A673 (cell line): ENCODE measurements at regions not wholly inside any gene's neighbourhood (a gene's known extent, or its start where the extent isn't known, plus 50 kb on each side); places are given as distances from the start of the nearest gene placed in this dataset.

Experiments used
- BruUV-seq: library from RNA; stranded (reverse); fragments of 400-500 nt; replicated peaks from 2 replicates; lab custom pipeline; 2021; lab: Mats Ljungman, UMichigan
- CTCF ChIA-PET: fragments of 300-600 bp; sonication (Branson Sonifier 250); formaldehyde crosslinking; loops from one replicate; lab custom pipeline; 2022; ENCODE audit warnings: antibody characterized with exemption; lab: Charles Lee
- POLR2A ChIA-PET: fragments of 300-600 bp; sonication (Branson Sonifier 250); formaldehyde crosslinking; loops from one replicate; lab custom pipeline; 2022; ENCODE audit warnings: antibody characterized with exemption; ENCODE audit not compliant: low non-redundant PET; lab: Charles Lee
- DNase-seq: peaks from one replicate; pipeline ENCODE4 v3.0.0-alpha.2; 2015; ENCODE audit warnings: low spot score
- H3K27ac ChIP-seq: fragments of 200-600 bp; sonication (generic); 2 replicates; pipeline ENCODE4 v1.5.1; 2016; ENCODE audit warnings: mixed run types, low read depth, mild to moderate bottlenecking, mixed read lengths, antibody characterized with exemption, low read length; ENCODE audit not compliant: poor library complexity, severe bottlenecking
- H3K27me3 ChIP-seq: fragments of 200-600 bp; sonication (generic); replicated peaks from 2 replicates; pipeline ENCODE4 v1.6.1; 2017; ENCODE audit warnings: mixed run types, low read depth, mild to moderate bottlenecking, mixed read lengths, antibody characterized with exemption, low read length; ENCODE audit not compliant: insufficient read depth, poor library complexity
- H3K36me3 ChIP-seq: fragments of 200-600 bp; sonication (generic); 2 replicates; pipeline ENCODE4 v1.6.1; 2016; ENCODE audit warnings: mixed run types, mild to moderate bottlenecking, mixed read lengths, antibody characterized with exemption, low read length; ENCODE audit not compliant: insufficient read depth, poor library complexity, severe bottlenecking
- H3K4me1 ChIP-seq: fragments of 200-600 bp; sonication (generic); 2 replicates; pipeline ENCODE4 v1.6.1; 2017; ENCODE audit warnings: mixed run types, mild to moderate bottlenecking, mixed read lengths, antibody characterized with exemption, low read length; ENCODE audit not compliant: insufficient read depth, poor library complexity, severe bottlenecking
- H3K4me3 ChIP-seq: fragments of 200-600 bp; sonication (generic); 2 replicates; pipeline ENCODE4 v1.5.1; 2016; ENCODE audit warnings: low read depth, mixed run types, mild to moderate bottlenecking, mixed read lengths, low read length; ENCODE audit not compliant: poor library complexity, severe bottlenecking
- H3K9me3 ChIP-seq: fragments of 200-600 bp; sonication (generic); 2 replicates; pipeline ENCODE4 v1.6.1; 2016; ENCODE audit warnings: mixed run types, low read depth, mild to moderate bottlenecking, mixed read lengths, antibody characterized with exemption, low read length; ENCODE audit not compliant: poor library complexity, severe bottlenecking
- CTCF ChIP-seq: fragments of 300-800, 200-600 bp; sonication (generic); conservative IDR thresholded peaks from 2 replicates; pipeline ENCODE4 v1.5.1; 2017; ENCODE audit warnings: low read depth, mild to moderate bottlenecking, antibody characterized with exemption, low read length, moderate library complexity, mixed read lengths
- EZH2 ChIP-seq: fragments of 200-600 bp; sonication (generic); IDR thresholded peaks from 2 replicates; pipeline ENCODE4 v1.6.1; 2017; ENCODE audit warnings: borderline replicate concordance, low read depth, mild to moderate bottlenecking, mixed read lengths, antibody characterized with exemption, low read length; ENCODE audit not compliant: poor library complexity, severe bottlenecking
- intact Hi-C: fragments of 100-400 bp; cut with micrococcal nuclease; formaldehyde crosslinking; loops from one replicate; pipeline ENCODE4 v1.10.0; 2022; ENCODE audit not compliant: unreplicated experiment

GRCh38 chr3:127482216-127483004 is 108.1 kb downstream of the TPRA1 start:
- TF ChIP-seq EZH2 (no peak), CTCF (no peak)
- H3K4me1 ChIP-seq: no peaks in the 10 kb centered on the region
- DNase-seq: no peak
- ChIA-PET POLR2A (no interaction called here), CTCF (no interaction called here)
- no peak overlapping the region for H3K27ac ChIP-seq
- intact Hi-C loops: no loop called here
- H3K4me3 ChIP-seq: no peak overlapping the region
- peaks cover 6% of the 10 kb centered on the region for H3K27me3 ChIP-seq
- no peaks in the 10 kb centered on the region for H3K9me3 ChIP-seq
- no TSS peak for BruUV-seq
- no peaks in the 10 kb centered on the region for H3K36me3 ChIP-seq

- no TSS peak for BruUV-seq
- ChIA-PET POLR2A (no interaction called here), CTCF (no interaction called here)
- DNase-seq: no peak
- no peak overlapping the region for H3K4me3 ChIP-seq
- H3K27ac ChIP-seq: no peak overlapping the region
- intact Hi-C loops: no loop called here
- no peaks in the 10 kb centered on the region for H3K4me1 ChIP-seq
- H3K27me3 ChIP-seq: peaks cover 6% of the 10 kb centered on the region
- no peak for TF ChIP-seq CTCF
- TF ChIP-seq EZH2: no peak
- no peaks in the 10 kb centered on the region for H3K36me3 ChIP-seq
- H3K9me3 ChIP-seq: no peaks in the 10 kb centered on the region
These were observed 110.2 kb downstream of the TPRA1 start for GRCh38 chr3:127480196-127480954.

- TF ChIP-seq CTCF: no peak
- TF ChIP-seq EZH2: no peak
- no TSS peak for BruUV-seq
- H3K27ac ChIP-seq: no peak overlapping the region
- H3K4me1 ChIP-seq: no peaks in the 10 kb centered on the region
- POLR2A ChIA-PET: no interaction called here
- H3K4me3 ChIP-seq: no peak overlapping the region
- intact Hi-C loops: no loop called here
- H3K27me3 ChIP-seq: peaks cover 6% of the 10 kb centered on the region
- CTCF ChIA-PET: no interaction called here
- H3K36me3 ChIP-seq: no peaks in the 10 kb centered on the region
- H3K9me3 ChIP-seq: no peaks in the 10 kb centered on the region
- DNase-seq: no peak
These were observed 111.1 kb downstream of the TPRA1 start for GRCh38 chr3:127479449-127479848.
